HG03045 (cell line): ENCODE measurements at regions not wholly inside any gene's neighbourhood (a gene's known extent, or its start where the extent isn't known, plus 50 kb on each side); places are given as distances from the start of the nearest gene placed in this dataset.

ENCODE experiments used
- ATAC-seq: cut with Tn5 transposase; IDR thresholded peaks from one replicate; pipeline ENCODE4 v1.9.1; 2021; ENCODE audit warnings: mild to moderate bottlenecking, moderate library complexity; ENCODE audit not compliant: unreplicated experiment

DNA sequence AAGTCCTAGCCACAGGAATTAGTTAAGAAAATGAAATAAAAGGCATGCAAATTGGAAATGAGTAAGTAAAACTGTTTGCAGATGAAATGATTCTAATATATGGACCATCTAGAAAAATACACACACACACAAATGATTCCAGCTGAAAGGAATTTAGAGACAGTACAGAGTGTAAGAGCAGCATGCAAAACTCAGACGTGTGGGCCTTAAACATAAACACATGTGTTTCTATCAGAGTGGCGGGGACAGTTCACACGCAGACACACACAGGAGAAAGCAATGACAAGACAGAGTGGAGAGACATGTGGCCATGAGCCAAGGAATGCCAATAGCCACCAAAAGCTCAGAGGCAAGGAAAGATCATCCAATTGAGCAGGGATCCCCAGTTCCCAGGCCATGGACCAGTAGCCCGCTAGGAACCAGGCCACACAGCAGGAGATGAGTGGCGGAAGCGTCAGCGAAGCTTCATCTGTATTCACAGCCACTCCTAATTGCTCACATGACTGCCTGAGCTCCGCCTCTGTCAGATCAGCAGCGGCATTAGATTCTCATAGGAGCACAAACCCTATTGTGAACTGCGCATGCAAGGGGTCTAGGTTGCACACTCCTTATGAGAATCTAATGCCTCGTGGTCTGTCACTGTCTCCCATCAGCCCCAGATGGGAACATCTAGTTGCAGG lies 155.4 kb downstream of the ARL4C start:
- ATAC-seq: no peak

DNA sequence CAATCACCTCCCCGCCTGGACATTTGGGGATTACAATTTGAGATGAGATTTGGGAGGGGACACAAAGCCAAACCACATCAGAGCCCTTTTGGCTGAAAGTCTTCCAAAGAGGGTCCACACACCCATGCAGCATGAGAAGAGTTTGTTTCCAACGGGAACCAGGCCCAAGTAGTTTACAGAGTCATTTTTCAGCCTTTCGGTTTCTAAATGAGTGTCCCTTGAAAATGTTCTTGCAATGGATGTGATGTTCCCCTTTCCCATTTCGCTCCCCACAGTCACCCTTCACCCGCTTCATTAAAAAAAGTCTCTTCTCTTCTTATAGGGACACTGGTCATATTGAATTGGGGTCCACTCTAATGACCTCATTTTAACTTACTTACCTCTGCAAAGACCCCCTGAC lies 157.4 kb downstream of the ARL4C start:
- no peak for ATAC-seq

DNA sequence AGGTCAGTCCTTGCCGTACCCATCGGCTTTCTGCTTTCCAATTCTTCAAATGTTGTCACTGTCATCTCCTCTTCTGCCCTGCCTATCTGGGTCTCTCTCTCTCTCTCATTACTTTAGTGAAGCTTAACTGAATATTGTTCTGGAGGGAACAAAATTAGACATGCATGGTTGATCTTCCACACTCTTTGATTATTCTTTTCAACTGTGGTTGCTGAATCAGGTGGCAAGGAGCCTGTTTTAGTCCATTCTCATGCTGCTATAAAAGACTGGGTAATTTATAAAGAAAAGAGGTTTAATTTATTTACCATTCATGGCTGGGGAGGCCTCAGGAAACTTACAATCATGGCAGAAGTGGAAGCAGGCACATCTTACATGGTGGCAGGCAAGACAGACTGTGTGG lies 157.9 kb downstream of the ARL4C start:
- ATAC-seq: no peak

DNA sequence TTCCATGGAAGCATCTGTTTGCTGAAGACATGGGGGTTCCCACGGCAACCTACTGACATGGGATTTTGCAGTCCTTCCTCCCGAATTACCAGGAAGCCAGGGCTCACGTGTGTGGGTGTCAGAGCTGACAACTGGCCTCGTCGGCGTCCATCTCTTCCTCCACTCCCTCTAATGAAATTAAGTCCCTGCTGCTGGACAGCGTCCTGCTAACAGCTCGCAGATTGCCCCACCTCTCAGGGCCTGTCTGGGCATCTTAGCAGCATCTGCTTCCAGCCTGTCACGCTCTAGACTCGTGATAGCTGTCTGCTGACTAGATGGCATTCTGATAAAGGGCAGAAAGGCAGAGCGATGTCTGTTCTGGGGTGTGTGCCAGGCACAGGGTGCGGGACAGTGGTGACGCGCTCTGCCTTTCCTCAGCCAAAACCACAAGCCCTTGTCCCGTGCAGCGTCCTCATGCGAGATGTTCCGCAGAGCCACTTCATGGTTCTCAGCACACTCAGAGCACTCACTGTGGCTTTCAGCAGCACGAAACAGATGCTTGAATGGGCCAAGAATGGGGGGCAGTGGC lies 161.1 kb downstream of the ARL4C start:
- no peak for ATAC-seq

DNA sequence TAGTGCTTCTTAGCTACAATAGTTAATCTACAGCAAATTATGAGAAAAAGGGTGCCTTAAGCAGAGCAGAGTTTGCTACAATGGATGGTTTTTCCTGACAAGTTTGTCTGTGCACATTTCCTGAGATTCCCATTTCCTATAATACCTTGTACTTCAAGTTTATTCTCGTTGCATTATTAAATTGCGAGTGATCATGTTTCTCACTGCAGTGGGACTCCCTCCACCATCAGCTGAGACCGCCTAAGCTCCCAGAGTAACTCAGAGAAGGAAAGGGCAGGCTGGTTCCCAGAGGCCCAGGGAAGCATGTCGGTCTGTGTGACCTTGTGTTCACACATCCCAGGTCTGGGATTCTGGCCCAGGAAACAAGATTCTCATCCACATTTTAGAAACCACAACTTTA lies 162.1 kb downstream of the ARL4C start:
- ATAC-seq: no peak

DNA sequence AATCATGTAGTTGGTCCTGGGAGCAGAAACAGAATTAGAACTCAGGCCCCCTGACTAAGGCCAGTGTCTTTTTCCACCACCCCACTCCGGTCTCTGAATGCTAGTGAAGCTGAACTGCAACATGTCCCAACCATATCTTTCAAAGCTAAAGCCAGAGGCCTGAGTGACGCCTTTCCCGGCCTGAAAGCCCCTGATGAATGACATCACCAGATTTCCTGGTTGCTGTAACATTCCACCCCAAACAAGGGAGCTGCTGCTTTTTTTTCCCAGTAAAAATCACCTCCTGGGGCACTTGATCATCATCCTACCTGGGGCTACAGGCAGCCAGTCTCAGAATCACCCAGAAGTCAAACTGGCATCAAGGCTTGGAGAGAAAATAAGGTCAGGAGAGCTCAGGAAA lies 162.7 kb downstream of the ARL4C start:
- no peak for ATAC-seq

DNA sequence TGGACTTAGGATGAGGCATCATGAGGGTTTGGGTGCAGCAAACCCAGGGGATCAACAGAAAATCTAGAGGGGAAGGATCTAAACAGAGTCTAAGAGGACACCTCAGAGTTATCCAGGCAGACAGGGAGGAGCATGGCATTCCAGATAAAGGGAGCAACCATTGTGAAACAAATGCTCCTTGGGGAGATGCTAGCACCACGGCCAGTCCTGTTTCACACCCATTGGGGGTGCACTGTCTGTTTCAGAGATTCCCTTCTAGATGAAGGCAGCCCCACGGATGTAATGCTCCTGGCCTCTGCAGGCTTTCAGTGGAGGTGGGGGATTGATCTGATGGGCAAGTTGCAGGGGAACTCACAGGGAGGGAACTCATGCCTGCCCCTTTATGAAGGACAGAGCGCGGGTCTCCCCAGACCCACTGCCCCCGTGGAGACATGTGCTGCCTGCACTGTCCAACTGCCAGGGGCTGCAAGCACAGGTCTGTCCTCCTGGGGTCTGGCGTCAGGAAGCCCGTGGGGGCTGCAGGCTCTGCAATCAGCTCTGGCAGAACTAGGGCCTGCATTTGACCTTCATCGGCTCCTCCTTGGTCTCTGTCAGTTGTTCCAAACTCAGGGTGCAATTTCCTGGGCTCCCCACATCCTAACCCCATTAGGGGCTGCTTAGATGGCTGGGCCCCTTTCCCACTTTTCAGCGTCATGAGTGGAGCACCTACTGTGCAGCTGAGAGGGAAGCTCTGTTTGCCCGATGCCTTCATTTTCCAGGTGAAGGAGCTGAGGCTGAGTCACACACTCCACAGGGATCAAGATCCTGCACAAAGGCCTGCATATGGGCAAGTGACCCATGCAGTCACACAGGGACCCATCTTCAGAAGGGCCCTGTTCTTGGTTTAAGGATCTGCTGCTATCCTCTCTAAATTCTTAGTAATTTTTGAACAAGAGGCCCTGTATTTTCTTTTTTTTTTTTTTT lies 163.4 kb downstream of the ARL4C start:
- no peak for ATAC-seq

DNA sequence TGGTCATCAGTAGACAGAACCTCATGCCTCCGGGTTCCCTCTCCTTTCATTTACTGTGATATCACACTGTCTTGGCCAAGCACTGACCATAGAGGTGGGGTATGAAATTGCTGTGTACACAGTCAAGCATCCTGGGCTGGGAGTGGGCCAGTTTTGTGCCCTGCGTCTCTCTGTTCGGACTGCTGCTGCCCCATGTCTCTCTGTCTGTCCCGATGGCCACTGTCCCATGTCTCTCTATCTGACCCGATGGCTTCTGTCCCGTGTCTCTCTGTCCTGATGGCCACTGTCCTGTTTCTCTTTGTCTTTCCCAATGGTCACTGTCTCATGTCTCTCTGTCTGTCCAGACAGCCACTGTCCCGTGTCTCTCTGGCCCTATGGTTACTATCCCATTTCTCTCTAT lies 164.9 kb downstream of the ARL4C start:
- no peak for ATAC-seq

DNA sequence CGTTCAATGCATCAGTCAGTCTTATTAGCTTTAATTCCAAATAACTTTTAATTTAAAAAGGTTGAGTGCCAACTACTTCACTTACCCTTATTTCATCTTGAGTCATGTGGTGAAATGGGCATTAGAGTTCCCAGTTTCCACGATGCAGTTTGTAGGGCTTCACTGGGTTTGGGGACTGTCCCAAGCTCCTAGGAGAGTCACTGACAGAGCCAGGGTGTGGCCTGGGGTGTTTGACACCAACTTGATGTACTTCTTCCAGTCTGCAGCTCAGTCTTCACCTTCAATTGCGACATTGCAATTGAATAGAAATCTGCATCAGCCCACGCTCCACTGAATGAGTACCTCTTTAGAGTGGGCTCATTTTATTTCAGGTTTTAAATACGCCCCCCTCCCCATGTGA lies 165.3 kb downstream of the ARL4C start:
- ATAC-seq: no peak

DNA sequence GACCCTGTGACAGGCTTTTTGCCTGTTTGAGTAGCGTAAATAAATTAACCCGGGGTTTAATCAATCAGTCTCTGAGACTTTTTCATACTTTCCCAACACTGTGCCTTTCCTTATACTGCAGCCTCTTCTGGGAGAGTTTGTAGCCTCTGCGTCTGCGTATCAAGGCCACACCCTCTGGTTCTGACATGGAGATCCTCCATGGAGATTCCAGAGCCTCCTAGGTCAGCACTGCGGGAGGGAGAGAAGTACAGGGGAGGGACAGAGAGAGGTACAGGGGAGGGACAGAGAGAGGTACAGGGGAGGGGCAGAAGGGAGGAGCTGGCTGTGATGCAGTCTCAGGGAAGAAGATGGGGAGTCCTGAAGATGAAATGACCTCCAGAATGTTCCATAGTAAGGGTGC lies 166.0 kb downstream of the ARL4C start:
- ATAC-seq: no peak

DNA sequence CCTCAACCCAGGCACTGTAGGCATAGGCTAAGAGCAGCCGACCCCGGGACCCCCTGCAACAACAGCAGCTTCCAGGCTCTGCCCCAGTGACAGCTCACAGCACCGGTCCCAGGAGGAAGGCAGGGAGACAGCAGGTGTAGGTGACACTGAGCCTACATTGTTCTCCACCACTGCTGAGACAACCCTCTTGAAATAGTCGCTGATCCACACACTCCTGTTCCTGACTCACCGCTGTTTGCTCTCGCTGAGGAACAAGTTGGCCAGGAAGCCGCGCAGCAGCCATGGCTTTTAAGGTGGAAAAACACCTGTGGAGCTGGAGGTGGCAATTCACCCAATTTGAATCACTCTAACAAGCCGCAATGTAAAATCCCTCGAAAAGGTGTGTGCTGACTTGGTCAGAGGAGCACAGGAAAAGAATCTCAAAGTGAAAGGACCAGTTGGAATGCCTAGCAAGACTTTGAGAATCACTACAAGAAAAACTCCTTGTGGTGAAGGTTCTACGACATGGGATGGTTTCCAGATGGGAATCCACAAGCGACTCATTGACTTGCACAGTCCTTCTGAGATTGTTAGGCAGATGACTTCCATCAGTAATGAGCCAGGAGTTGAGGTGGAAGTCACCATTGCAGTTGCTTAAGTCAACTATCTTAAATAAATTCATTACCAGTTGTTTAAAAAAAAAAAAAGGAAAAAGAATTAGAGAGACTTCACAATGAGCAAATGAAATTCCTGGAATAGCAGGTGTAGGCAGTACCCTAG lies 167.5 kb downstream of the ARL4C start:
- ATAC-seq: no peak

DNA sequence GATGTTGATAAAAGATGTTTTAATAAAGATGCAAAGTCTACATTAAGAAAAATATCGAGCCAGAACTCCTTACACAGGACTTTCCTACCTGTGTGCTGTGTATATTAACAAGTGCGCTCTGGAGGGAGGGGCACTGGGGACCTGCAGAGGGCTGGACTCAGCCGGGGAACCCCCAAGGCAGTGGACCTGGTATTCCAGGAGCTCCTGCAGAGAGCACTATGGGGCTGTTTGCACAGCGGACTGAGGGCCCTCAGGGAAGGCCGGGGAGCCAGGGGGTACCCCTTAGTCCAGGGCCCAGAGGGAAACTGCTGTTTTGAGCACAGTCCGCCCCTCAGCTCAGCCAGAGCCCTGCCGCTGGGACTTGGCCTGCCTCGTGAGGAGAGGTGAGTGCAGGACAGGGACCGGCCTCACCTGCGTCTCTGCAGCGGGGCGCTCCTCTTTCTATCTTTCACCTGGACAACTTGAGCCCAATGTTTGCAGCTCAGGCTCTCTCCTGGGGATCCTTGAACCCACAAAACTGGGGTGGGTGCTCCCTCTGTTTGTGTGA lies 168.4 kb downstream of the ARL4C start:
- no peak for ATAC-seq

DNA sequence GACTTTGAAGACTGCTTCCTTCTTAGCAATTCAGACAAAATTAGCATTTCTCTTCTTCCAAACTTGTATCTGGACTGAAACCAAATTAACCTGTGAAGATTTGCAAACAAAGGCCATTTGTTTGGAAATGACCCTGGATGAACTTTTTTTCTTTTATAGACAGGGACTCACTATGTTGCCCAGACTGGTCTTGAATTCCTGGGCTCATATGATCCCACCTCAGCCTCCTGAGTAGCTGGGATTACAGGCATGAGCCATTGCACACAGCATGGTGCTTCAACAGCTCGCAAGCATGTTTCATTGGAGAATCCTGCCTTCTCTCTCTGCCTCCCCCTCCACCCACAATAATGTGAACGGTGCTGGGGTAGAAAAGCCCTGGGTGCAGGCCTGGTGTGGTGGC lies 170.2 kb downstream of the ARL4C start:
- ATAC-seq: no peak

DNA sequence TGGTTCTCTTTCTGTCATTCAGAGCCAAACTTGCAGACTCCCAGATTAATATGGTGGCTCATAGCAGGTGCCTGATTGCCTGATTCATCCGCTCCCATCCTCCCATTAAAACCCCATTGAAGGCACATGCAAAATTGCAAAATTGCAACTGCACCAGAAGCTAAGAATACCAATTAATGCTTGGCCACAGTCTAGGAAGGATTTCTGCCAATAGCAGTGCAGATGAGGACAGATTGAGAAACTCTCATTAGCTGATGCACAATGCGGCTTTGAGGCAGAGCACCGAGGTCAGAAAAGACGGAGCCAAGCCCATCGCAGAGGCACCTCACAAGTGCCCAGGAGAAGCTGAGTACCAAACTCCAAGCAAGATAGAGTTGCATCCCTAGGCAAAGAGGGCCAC lies 172.8 kb downstream of the ARL4C start:
- ATAC-seq: no peak

DNA sequence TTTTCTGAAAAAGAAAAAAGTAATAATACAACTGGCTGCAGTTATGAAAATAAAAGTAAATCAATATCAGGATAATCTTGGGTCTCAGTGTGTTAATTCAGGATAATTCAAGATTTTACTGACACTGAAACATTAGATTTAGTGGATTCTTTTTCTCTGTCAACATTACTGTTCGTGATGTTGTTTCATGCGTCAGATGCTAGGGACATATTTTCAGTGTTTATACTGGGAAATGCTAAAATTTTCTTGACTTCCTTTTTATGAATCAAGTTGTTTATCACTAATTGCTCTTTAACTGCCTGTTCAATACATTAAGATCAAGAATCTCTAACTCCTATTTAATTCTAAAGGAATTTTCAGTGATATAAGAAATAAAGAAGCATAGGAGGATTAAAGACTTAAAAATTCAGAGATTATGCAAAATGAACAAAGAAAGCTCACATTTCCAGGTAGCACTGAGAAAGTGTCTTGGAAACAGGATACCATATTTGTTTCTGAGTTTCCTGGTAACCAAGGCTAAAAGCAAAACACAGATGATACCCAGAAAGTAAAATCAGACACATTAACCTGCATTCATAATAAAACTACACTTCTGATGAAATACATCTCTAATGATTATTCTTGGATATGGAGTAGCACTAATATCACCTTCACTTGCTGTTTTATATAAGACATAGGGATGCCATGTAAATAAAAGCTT lies 174.0 kb downstream of the ARL4C start:
- ATAC-seq: no peak

DNA sequence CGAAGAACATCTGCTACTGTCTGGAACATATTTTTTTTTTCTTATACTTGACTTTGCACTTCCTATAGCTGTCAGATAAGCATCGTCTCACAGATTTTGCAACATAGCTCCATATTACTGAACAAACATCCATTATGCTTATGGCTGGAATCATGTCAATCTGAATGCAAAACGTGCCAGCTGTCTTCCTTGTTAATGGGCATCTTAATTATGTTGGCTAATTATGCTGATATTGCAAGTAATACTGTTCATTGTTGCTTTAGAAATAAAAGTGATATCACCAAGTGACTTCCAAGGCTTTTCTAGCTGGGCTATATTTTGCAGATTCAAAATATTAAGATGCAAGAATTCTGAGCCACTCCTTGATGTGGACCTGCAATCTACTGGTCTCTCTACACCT lies 176.8 kb downstream of the ARL4C start:
- ATAC-seq: no peak

DNA sequence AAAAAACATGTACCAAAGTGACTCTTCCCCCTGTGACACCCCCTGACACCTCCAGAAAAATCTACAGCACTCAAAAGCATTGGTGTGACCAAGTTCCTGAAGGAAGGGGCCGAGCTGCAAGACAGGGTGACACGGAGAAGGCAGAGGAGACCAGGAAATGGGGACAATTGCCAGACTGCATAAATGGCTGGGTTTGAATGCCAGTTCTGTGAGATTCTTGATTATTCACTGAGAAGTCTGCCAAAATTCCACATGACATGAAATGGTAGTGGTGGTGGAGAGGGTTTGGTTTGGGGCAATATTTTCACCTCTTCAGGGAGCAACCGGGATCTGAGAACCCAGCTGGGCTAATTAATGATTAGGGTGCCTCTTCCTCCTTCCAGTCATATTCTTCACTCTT lies 178.5 kb downstream of the ARL4C start:
- no peak for ATAC-seq

DNA sequence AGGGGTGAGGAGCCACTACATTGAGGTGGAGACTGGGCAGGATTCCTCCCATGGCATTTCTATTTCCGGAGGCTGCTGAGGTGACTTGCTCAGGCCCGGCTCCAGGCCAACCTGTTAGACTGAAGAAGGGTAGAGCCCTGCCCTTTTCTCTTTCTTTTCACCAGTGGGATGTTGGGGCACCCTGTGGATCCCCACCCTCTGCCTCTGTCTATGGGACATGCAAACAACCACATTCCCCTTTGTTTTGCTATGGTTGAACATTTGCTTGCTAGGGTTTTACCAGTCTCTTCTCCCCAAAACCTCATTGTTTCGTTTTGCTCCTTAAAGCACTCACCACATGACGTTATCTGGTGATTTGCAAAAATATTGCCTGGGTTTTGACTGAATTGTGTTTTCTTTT lies 183.3 kb downstream of the ARL4C start:
- no peak for ATAC-seq

DNA sequence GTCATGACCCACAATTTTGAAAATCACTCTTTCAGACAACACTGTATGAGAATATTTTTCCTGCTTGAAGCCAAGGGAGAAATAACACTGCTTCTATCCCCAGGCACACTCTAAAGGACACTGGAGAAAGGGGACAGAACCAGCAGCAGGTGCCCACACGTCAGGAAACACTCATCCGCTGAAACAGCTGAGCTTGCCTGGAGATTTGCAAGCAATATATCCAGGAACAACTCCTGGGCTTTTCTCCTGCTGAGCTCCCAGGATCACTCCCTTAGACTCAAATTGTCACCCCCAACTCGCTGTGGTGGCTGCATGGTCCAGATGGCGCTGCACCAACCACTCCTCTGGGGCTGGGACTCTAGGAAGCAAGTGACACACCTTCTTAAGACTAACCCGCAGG lies 186.7 kb downstream of the ARL4C start:
- ATAC-seq: no peak

DNA sequence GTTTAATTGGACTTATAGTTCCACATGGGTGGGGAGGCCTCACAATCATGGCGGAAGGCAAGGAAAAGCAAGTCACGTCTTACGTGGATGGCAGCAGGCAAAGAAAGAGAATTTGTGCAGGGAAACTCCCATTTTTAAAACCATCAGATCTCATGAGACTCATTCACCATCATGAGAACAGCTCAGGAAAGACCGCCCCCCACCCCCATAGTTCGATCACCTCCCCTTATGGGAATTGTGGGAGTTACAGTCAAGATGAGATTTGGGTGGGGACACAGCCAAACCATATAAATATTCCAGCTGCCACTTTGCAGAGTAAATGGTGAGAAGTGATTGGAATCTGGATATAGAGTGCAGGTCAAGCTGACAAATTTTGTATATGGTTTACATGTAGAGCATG lies 187.4 kb downstream of the ARL4C start:
- no peak for ATAC-seq
